WTC11 (cell line): ENCODE measurements at regions not wholly inside any gene's neighbourhood (a gene's known extent, or its start where the extent isn't known, plus 50 kb on each side); places are given as distances from the start of the nearest gene placed in this dataset.

Experiments
- ATAC-seq: fragments of 200-7000 bp; cut with Tn5 transposase; 2 replicates; pipeline ENCODE4 v1.10.0; 2021; ENCODE audit warnings: mild to moderate bottlenecking, moderate library complexity
- CTCF ChIA-PET: fragments of 300-600 bp; sonication (Branson Sonifier 250); formaldehyde crosslinking; loops from one replicate; lab custom pipeline; 2021; ENCODE audit warnings: antibody characterized with exemption; lab: Charles Lee
- POLR2A ChIA-PET: fragments of 350-600 bp; sonication (Branson Sonifier 250); formaldehyde crosslinking; loops from one replicate; lab custom pipeline; 2021; ENCODE audit warnings: antibody characterized with exemption; lab: Charles Lee
- DNase-seq: peaks from one replicate; pipeline ENCODE4 v3.0.0; 2021; ENCODE audit warnings: low spot score
- H3K27ac Mint-ChIP-seq: 2 replicates; pipeline ENCODE4 v1.8.0; 2021; ENCODE audit warnings: mixed read lengths
- H3K27me3 Mint-ChIP-seq: 2 replicates; pipeline ENCODE4 v1.8.0; 2021; ENCODE audit warnings: low read depth, mild to moderate bottlenecking, moderate library complexity, mixed read lengths
- H3K36me3 Mint-ChIP-seq: 2 replicates; pipeline ENCODE4 v1.8.0; 2021; ENCODE audit warnings: mixed read lengths
- H3K4me1 Mint-ChIP-seq: 2 replicates; pipeline ENCODE4 v1.8.0; 2022; ENCODE audit warnings: mixed read lengths
- H3K4me3 Mint-ChIP-seq: 2 replicates; pipeline ENCODE4 v1.8.0; 2021; ENCODE audit warnings: mild to moderate bottlenecking, moderate library complexity, mixed read lengths
- H3K9me3 Mint-ChIP-seq: 2 replicates; pipeline ENCODE4 v1.8.0; 2021; ENCODE audit warnings: mixed read lengths
- AR ChIP-seq: fragments of 250-450 bp; sonication (Bioruptor Pico); IDR thresholded peaks from 2 replicates; pipeline ENCODE4 v1.9.0; 2021; ENCODE audit warnings: mild to moderate bottlenecking
- ATF1 ChIP-seq: sonication (generic); formaldehyde crosslinking; IDR thresholded peaks from 2 replicates; pipeline ENCODE4 v1.8.1; 2023; ENCODE audit warnings: mild to moderate bottlenecking, moderate library complexity, missing genetic modification reagents
- CREB1 ChIP-seq: sonication (generic); formaldehyde crosslinking; IDR thresholded peaks from 2 replicates; pipeline ENCODE4 v1.8.0; 2023; ENCODE audit warnings: mild to moderate bottlenecking, missing genetic modification reagents
- CREM ChIP-seq: sonication (generic); formaldehyde crosslinking; IDR thresholded peaks from 2 replicates; pipeline ENCODE4 v1.8.1; 2022; ENCODE audit warnings: mild to moderate bottlenecking, missing genetic modification reagents, moderate library complexity
- E2F5 ChIP-seq: sonication (generic); formaldehyde crosslinking; IDR thresholded peaks from 2 replicates; pipeline ENCODE4 v1.8.1; 2022; ENCODE audit warnings: mild to moderate bottlenecking, moderate library complexity, missing genetic modification reagents
- ELF4 ChIP-seq: sonication (generic); formaldehyde crosslinking; IDR thresholded peaks from 2 replicates; pipeline ENCODE4 v1.8.1; 2022; ENCODE audit warnings: low read depth, mild to moderate bottlenecking, moderate library complexity, missing genetic modification reagents
- EMX1 ChIP-seq: fragments of 250-450 bp; sonication (Bioruptor Pico); IDR thresholded peaks from 2 replicates; pipeline ENCODE4 v1.8.0; 2021; ENCODE audit warnings: mild to moderate bottlenecking
- HMGXB4 ChIP-seq: sonication (generic); formaldehyde crosslinking; IDR thresholded peaks from 2 replicates; pipeline ENCODE4 v1.8.1; 2023; ENCODE audit warnings: mild to moderate bottlenecking, moderate library complexity, missing genetic modification reagents
- MXD4 ChIP-seq: fragments of 250-450 bp; sonication (Bioruptor Pico); IDR thresholded peaks from 2 replicates; pipeline ENCODE4 v1.8.0; 2021; ENCODE audit warnings: mild to moderate bottlenecking, moderate library complexity, borderline replicate concordance
- NFE2L1 ChIP-seq: sonication (generic); formaldehyde crosslinking; IDR thresholded peaks from 2 replicates; pipeline ENCODE4 v1.8.1; 2023; ENCODE audit warnings: missing genetic modification reagents
- NR2C2 ChIP-seq: sonication (generic); formaldehyde crosslinking; IDR thresholded peaks from 2 replicates; pipeline ENCODE4 v1.8.0; 2022; ENCODE audit warnings: mild to moderate bottlenecking, missing genetic modification reagents
- SMAD4 ChIP-seq: sonication (generic); formaldehyde crosslinking; IDR thresholded peaks from 2 replicates; pipeline ENCODE4 v1.8.0; 2022; ENCODE audit warnings: mild to moderate bottlenecking, missing genetic modification reagents
- SP1 ChIP-seq: sonication (generic); formaldehyde crosslinking; conservative IDR thresholded peaks from 2 replicates; pipeline ENCODE4 v1.8.1; 2022; ENCODE audit warnings: missing genetic modification reagents
- ZNF219 ChIP-seq: sonication (generic); formaldehyde crosslinking; IDR thresholded peaks from 2 replicates; pipeline ENCODE4 v1.8.0; 2023; ENCODE audit warnings: missing genetic modification reagents, mild to moderate bottlenecking, borderline replicate concordance
- TF ChIP-seq, protein P1 (sequence below): sonication (generic); formaldehyde crosslinking; IDR thresholded peaks from 2 replicates; pipeline ENCODE4 v1.8.1; 2023; ENCODE audit warnings: mild to moderate bottlenecking, missing genetic modification reagents

- DNase-seq, result no peak
- peaks cover 6% of the 10 kb centered on the region for H3K4me1 Mint-ChIP-seq
- TF ChIP-seq CREM (no peak), CREB1 (CRISPR knock-in tag) (no peak), E2F5 (CRISPR knock-in tag) (no peak)
- TF ChIP-seq, all 79 proteins: peak for 0
- H3K27ac Mint-ChIP-seq, result no peak overlapping the region
- peaks cover 11% of the 10 kb centered on the region for H3K9me3 Mint-ChIP-seq
- peaks cover 6% of the 10 kb centered on the region; the same call in 1 of the 2 replicates for H3K36me3 Mint-ChIP-seq
- H3K27me3 Mint-ChIP-seq, result no peaks in the 10 kb centered on the region
- no peak for ATAC-seq
- H3K4me3 Mint-ChIP-seq, result no peak overlapping the region
- CTCF ChIA-PET, result no interaction called here
- POLR2A ChIA-PET, result no interaction called here
Observed at GRCh38 chr3:31355807-31356206, 176.9 kb upstream of the STT3B start.

- no peaks in the 10 kb centered on the region for H3K27me3 Mint-ChIP-seq
- H3K9me3 Mint-ChIP-seq, result peaks cover 11% of the 10 kb centered on the region
- H3K4me1 Mint-ChIP-seq, result peaks cover 12% of the 10 kb centered on the region
- ChIA-PET POLR2A (no interaction called here), CTCF (no interaction called here)
- peaks cover 6% of the 10 kb centered on the region; the same call in 1 of the 2 replicates for H3K36me3 Mint-ChIP-seq
- peak overlapping the region; percentile 58; the same call in 1 of the 2 replicates for H3K27ac Mint-ChIP-seq
- TF ChIP-seq NFE2L1, result peak; percentile 91
- no peak for TF ChIP-seq ELF4 (CRISPR knock-in tag)
- no peak for TF ChIP-seq HMGXB4 (CRISPR knock-in tag)
- 0 out of 2 replicates have a peak, but pooled peaks have one; percentile 30 for TF ChIP-seq ZNF219
- no peak for TF ChIP-seq NR2C2 (CRISPR knock-in tag)
- H3K4me3 Mint-ChIP-seq, result no peak overlapping the region
- ATAC-seq (peak; percentile 67), DNase-seq (peak; percentile 16)
Observed at GRCh38 chr3:31356941-31357340, 175.8 kb upstream of the STT3B start.

DNA sequence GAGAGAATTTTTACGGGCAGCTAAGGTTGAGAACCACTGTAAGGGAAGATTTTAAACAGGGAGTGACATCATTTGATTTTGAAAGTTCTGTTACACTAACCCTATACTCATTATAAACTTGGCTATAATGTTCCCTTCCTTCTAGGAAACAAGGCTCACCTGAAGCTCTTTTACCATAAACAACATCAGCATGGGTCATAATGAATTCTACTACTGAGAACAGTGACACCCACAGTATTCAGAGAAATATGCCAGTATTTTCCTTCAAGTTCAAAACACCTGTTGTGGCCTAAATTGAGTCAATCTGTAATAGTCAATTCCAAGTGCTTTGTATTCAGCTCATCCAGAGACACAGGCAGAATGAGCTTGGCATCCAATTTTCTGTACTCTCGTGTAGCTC, 175.3 kb upstream of the STT3B start:
- no peak overlapping the region for H3K4me3 Mint-ChIP-seq
- peaks cover 8% of the 10 kb centered on the region for H3K9me3 Mint-ChIP-seq
- H3K36me3 Mint-ChIP-seq, result peaks cover 6% of the 10 kb centered on the region; the same call in 1 of the 2 replicates
- CTCF ChIA-PET, result no interaction called here
- no peak for TF ChIP-seq SP1 (CRISPR knock-in tag)
- TF ChIP-seq ATF1 (CRISPR knock-in tag), result no peak
- no peak for TF ChIP-seq SMAD4 (CRISPR knock-in tag)
- no peak for TF ChIP-seq CREB1 (CRISPR knock-in tag)
- TF ChIP-seq AR (CRISPR knock-in tag), result no peak
- no peak for TF ChIP-seq MXD4 (CRISPR knock-in tag)
- TF ChIP-seq EMX1 (CRISPR knock-in tag), result no peak
- TF ChIP-seq, protein P1, sequence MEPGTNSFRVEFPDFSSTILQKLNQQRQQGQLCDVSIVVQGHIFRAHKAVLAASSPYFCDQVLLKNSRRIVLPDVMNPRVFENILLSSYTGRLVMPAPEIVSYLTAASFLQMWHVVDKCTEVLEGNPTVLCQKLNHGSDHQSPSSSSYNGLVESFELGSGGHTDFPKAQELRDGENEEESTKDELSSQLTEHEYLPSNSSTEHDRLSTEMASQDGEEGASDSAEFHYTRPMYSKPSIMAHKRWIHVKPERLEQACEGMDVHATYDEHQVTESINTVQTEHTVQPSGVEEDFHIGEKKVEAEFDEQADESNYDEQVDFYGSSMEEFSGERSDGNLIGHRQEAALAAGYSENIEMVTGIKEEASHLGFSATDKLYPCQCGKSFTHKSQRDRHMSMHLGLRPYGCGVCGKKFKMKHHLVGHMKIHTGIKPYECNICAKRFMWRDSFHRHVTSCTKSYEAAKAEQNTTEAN (CRISPR knock-in tag), result no peak
- TF ChIP-seq, all 79 proteins: peak for 0
- POLR2A ChIA-PET, result no interaction called here
- Mint-ChIP-seq H3K4me1 (peaks cover 12% of the 10 kb centered on the region), H3K27ac (no peak overlapping the region), H3K27me3 (no peaks in the 10 kb centered on the region)
- no peak for DNase-seq
- no peak for ATAC-seq
